Mammary epithelial cell (primary cell): ENCODE measurements at regions not wholly inside any gene's neighbourhood (a gene's known extent, or its start where the extent isn't known, plus 50 kb on each side); places are given as distances from the start of the nearest gene placed in this dataset.

Experiments used
- CTCF ChIP-seq, 2 donors: IDR thresholded peaks in 1 of 2; conservative IDR thresholded peaks in 1 of 2; 2 replicates each; pipeline ENCODE4 v1.5.1; 2011 to 2012; ENCODE audit warnings: inconsistent platforms in 2 of 2, low read length in 2 of 2, mild to moderate bottlenecking in 2 of 2, control low read depth in 1 of 2, low read depth in 1 of 2; ENCODE audit not compliant: insufficient read depth in 1 of 2; ENCODE audit errors: extremely low read depth in 1 of 2
- EZH2 ChIP-seq: IDR thresholded peaks from 2 replicates; pipeline ENCODE4 v1.6.1; 2012; ENCODE audit warnings: low read length, inconsistent platforms, borderline replicate concordance

DNA sequence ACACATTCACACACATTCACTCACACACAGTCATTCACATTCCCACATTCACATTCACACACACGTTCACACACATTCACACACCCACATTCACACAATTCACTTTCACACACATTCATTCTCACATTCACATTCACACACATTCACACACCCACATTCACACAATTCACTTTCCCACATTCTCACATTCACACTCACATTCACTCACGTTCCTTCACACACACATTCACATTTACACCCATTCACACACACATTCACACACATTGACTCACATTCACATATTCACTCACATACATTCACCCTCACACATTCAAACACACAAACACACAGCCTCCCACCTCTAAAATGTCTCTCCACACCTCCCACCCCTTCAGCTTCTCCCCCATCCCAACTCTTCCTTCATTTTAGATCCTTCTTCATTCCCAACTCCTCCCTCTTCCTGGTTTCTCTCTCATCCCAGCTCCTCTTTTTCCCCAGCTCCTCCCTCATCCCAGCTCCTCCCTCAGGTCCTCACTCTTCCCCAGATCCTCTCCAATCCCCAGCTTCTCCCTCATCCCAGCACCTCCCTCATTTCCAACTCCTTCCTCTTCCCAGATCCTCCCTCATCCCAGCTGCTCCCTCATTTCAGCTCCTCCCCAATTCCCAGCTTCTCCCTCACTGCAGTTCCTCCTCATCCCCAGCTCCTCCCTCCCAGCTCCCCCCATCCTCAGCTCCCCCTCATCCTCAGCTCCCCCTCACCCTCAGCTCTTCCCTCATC is 111.0 kb downstream of the FAM53A start:
- no peak for TF ChIP-seq CTCF (conservative IDR thresholded peaks at IDR 0.05 in 1 of 2, IDR thresholded peaks at IDR 0.05 in 1 of 2; ENCODE audit: extremely low read depth in 1 of 2, insufficient read depth in 1 of 2, low read depth in 1 of 2, low read length in 2 of 2)
- no peak for TF ChIP-seq EZH2
